Karpas-422 (cell line): ENCODE measurements at regions not wholly inside any gene's neighbourhood (a gene's known extent, or its start where the extent isn't known, plus 50 kb on each side); places are given as distances from the start of the nearest gene placed in this dataset.

Experiments
- DNase-seq: peaks from one replicate; pipeline ENCODE4 v3.0.0-alpha.2; 2015
- H2AFZ ChIP-seq: fragments of 200-600 bp; sonication (generic); 2 replicates; pipeline ENCODE4 v1.6.1; 2014; ENCODE audit warnings: antibody characterized with exemption, low read length, mixed read lengths
- H3K27ac ChIP-seq: fragments of 200-600 bp; sonication (generic); 2 replicates; pipeline ENCODE4 v1.5.1; 2014; ENCODE audit warnings: mild to moderate bottlenecking, low read length, moderate library complexity
- H3K27me3 ChIP-seq: fragments of 200-600 bp; sonication (generic); 2 replicates; pipeline ENCODE4 v1.6.1; 2014; ENCODE audit warnings: low read length, mixed read lengths
- H3K36me3 ChIP-seq: fragments of 200-600 bp; sonication (generic); 2 replicates; pipeline ENCODE4 v1.6.1; 2014; ENCODE audit warnings: low read length, mixed read lengths; ENCODE audit not compliant: insufficient read depth
- H3K4me1 ChIP-seq: fragments of 200-600 bp; sonication (generic); 2 replicates; pipeline ENCODE4 v1.6.1; 2014; ENCODE audit warnings: mild to moderate bottlenecking, low read length, mixed read lengths
- H3K4me2 ChIP-seq: fragments of 200-600 bp; sonication (generic); 2 replicates; pipeline ENCODE4 v1.6.1; 2014; ENCODE audit warnings: low read length, low read depth, mild to moderate bottlenecking; ENCODE audit not compliant: poor library complexity, severe bottlenecking
- H3K4me3 ChIP-seq: fragments of 200-600 bp; sonication (generic); 2 replicates; pipeline ENCODE4 v1.5.1; 2014; ENCODE audit warnings: mild to moderate bottlenecking, antibody characterized with exemption, low read length, mixed read lengths
- H3K79me2 ChIP-seq: fragments of 200-600 bp; sonication (generic); 2 replicates; pipeline ENCODE4 v1.6.1; 2014; ENCODE audit warnings: mild to moderate bottlenecking, low read length, mixed read lengths
- H3K9ac ChIP-seq: fragments of 200-600 bp; sonication (generic); 2 replicates; pipeline ENCODE4 v1.6.0; 2014; ENCODE audit warnings: low read length
- H3K9me2 ChIP-seq: fragments of 200-600 bp; sonication (generic), shearing (Covaris generic); replicated peaks from 2 replicates; pipeline ENCODE4 v1.6.0; 2014; ENCODE audit warnings: mild to moderate bottlenecking, low read length, moderate library complexity; ENCODE audit not compliant: insufficient read depth
- H3K9me3 ChIP-seq: fragments of 300-700, 200-600 bp; sonication (generic); 2 replicates; pipeline ENCODE4 v1.6.1; 2014; ENCODE audit warnings: low read length, mixed read lengths
- H4K20me1 ChIP-seq: fragments of 200-600 bp; sonication (generic); 2 replicates; pipeline ENCODE4 v1.6.1; 2014; ENCODE audit warnings: mild to moderate bottlenecking, antibody characterized with exemption, low read length, low read depth; ENCODE audit not compliant: insufficient read depth

DNA sequence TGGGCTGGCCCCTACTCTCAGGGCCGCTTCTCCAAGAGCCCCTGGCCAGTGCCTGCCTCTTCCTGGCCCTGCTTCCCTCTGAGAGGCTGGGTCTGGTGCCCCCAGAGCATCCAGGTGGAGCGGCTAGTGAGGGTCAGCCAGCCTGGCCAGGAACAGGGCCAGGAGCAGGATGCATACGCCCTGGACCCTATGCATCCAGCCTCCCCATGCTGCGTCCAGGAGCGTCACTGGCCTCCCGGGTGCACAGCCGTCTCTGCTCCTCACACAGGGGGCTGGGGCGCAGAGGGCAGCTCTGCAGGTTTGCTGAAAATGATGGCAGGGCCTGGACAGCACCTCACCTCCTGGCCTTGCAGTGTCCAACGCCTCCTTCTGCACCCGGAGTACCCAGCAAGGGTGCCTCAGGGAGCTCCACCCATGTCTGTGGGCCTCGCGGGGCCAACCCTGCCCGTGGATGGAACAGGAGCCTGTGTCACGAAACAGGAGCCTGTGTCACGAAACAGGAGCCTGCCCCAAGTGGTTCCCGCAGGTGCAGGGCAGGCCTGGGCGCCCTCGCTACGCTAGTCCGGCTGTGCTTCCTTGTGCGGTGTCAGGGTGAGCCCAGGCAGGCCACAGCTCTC, 246.2 kb upstream of the PPP2R2D start:
- no peak for DNase-seq
- Histone ChIP-seq H3K4me3 (no peak overlapping the region), H3K9ac (no peak overlapping the region), H3K9me2 (no peaks in the 10 kb centered on the region), H3K27ac (no peak overlapping the region), H3K9me3 (no peaks in the 10 kb centered on the region), H3K4me2 (no peak overlapping the region), H3K4me1 (no peaks in the 10 kb centered on the region), H3K27me3 (no peaks in the 10 kb centered on the region), H2AFZ (no peak overlapping the region), H4K20me1 (no peaks in the 10 kb centered on the region), H3K79me2 (no peaks in the 10 kb centered on the region), H3K36me3 (no peaks in the 10 kb centered on the region)

DNA sequence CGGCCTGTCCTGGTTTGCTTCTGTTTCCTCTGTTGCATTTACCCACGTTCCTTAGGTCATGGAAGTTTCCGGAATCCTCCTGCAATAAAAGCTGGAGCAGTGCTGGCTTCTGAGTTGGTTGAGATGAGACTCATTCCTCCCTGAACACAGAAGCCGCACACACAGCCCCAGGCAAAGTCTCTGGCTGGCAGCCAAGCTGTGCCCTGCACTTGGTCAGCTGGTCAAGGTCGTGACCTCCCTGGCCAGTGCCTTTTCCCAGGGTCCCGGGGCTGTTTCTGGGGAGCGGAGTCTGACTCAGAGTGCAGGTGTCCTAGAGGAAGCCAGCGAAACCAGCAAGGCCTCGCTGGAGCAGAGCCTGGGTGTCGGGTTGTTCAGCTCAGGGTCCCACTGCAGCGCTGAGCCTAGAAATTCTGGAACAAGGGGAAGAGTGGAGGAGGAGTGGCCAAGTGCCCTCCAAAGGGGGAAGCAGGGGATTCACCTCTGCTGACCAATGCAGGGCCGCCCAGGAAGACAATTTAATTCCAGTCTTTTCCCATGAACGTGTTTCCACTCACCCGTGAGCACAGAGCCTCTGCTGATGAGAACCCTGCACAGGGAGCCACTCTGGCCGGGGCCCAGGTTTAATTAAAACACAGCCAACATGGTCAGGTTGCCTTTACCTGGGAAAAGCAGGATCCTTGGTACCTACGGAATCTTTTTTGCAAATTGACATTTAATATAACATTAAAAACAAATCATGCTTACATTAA, 245.5 kb upstream of the PPP2R2D start:
- Histone ChIP-seq H2AFZ (no peak overlapping the region), H3K79me2 (no peaks in the 10 kb centered on the region), H3K9ac (no peak overlapping the region), H4K20me1 (no peaks in the 10 kb centered on the region), H3K36me3 (no peaks in the 10 kb centered on the region), H3K4me3 (no peak overlapping the region), H3K27me3 (no peaks in the 10 kb centered on the region), H3K9me2 (no peaks in the 10 kb centered on the region), H3K27ac (no peak overlapping the region), H3K9me3 (no peaks in the 10 kb centered on the region), H3K4me2 (no peak overlapping the region), H3K4me1 (no peaks in the 10 kb centered on the region)
- DNase-seq = no peak

DNA sequence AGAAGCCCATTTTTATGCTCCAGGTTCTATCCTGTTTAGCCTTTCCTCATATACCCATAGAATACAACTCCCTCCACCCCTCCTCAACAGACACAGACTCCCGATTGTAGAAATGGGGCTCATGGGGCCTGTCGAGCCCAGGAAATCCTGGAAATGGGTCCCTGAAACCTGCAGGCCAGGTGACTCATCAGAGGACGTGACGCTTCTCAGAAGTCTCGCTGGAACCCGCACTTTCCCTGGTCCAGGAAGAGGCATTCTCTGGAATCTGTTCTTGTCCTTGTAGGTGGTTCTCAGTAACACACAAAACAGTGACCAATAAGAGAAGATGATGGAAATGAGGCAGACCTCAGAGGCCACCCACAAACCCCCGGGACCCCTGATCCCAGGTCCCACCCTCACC, 244.8 kb upstream of the PPP2R2D start:
- Histone ChIP-seq H3K4me2 (no peak overlapping the region), H3K9me3 (no peaks in the 10 kb centered on the region), H3K9me2 (no peaks in the 10 kb centered on the region), H2AFZ (no peak overlapping the region), H3K4me3 (no peak overlapping the region), H3K79me2 (no peaks in the 10 kb centered on the region), H3K4me1 (no peaks in the 10 kb centered on the region), H4K20me1 (no peaks in the 10 kb centered on the region), H3K27me3 (no peaks in the 10 kb centered on the region), H3K9ac (no peak overlapping the region), H3K36me3 (no peaks in the 10 kb centered on the region), H3K27ac (no peak overlapping the region)
- no peak for DNase-seq

DNA sequence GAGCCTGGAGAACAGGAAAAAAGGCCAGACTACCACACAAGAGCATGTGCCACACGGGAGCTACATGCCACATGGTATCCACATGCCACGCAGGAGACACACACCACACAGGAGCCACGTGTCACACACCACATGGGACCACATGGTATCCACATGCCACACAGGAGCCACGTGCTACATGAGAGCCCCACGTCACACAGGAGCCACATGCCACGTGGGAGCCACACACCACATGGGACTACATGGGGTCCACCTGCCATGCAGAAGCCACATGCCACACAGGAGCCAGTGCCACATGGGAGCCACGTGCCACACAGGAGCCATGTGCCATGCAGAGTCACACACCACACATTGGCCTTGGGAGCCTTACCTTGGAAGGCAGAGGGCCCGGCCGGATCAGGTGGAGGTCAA, 244.4 kb upstream of the PPP2R2D start:
- Histone ChIP-seq H3K36me3 (no peaks in the 10 kb centered on the region), H2AFZ (no peak overlapping the region), H3K9me2 (no peaks in the 10 kb centered on the region), H3K4me1 (no peaks in the 10 kb centered on the region), H3K9me3 (no peaks in the 10 kb centered on the region), H3K4me2 (no peak overlapping the region), H4K20me1 (no peaks in the 10 kb centered on the region), H3K4me3 (no peak overlapping the region), H3K27ac (no peak overlapping the region), H3K27me3 (no peaks in the 10 kb centered on the region), H3K79me2 (no peaks in the 10 kb centered on the region), H3K9ac (no peak overlapping the region)
- no peak for DNase-seq

DNA sequence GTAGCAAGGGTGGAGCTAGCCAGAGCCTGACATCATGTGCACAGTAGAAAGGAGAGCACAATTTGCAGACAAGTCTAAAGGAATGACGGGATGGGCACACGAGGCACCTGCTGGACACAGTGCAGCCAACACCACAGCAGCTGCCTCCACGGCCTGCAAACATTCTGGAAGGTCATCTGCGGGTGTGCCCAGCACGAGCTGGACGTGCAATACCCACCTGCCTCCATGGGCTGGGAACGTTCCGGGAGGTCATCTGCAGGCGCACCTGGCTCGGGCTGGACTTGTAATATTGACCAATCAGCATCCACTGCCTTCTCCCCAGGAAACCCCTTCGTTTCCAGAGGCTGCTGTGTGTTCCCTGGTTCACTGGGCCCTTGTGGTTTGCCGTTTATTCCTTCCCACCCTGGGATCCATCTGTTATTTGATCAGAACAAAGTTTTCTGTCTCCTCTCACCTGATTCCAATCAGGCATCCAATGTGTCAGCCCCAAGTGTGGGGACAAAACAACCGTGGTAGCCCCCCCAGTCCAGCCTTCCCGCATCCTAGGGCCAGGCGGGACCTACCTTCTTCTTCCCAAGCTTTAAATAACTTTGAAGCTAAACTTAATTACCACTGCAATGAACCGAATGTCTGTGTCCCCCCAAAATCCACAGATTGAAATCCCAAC, 243.4 kb upstream of the PPP2R2D start:
- no peak for DNase-seq
- no peak overlapping the region for H3K4me3 ChIP-seq
- no peak overlapping the region for H3K27ac ChIP-seq
- H3K9me2 ChIP-seq = no peaks in the 10 kb centered on the region
- H3K4me2 ChIP-seq = no peak overlapping the region
- no peaks in the 10 kb centered on the region for H3K9me3 ChIP-seq
- H4K20me1 ChIP-seq = no peaks in the 10 kb centered on the region
- no peaks in the 10 kb centered on the region for H3K36me3 ChIP-seq
- H3K9ac ChIP-seq = no peak overlapping the region
- H3K79me2 ChIP-seq = no peaks in the 10 kb centered on the region
- no peak overlapping the region for H2AFZ ChIP-seq
- H3K27me3 ChIP-seq = no peaks in the 10 kb centered on the region
- no peaks in the 10 kb centered on the region for H3K4me1 ChIP-seq

DNA sequence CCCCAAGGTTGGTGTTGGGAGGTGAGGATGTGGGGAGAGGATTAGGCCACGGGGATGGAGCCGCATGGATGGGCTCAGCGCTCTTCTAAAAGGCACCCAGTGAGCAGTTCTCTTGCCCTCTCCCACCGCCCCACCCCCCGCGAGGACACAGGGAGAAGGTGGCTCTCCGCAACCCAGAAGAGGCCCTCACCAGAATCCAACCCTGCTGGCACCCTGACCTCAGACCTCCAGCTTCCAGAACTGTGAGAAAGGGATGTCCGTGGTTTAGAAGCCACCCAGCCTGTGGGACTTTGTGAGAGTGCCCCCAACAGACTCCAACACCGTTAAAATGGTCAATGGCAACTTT, 242.8 kb upstream of the PPP2R2D start:
- H3K9ac ChIP-seq = no peak overlapping the region
- H3K27me3 ChIP-seq = no peaks in the 10 kb centered on the region
- H2AFZ ChIP-seq = no peak overlapping the region
- no peak overlapping the region for H3K27ac ChIP-seq
- no peaks in the 10 kb centered on the region for H3K9me3 ChIP-seq
- H3K36me3 ChIP-seq = no peaks in the 10 kb centered on the region
- no peak overlapping the region for H3K4me3 ChIP-seq
- H3K4me2 ChIP-seq = no peak overlapping the region
- DNase-seq = no peak
- H3K79me2 ChIP-seq = no peaks in the 10 kb centered on the region
- H3K4me1 ChIP-seq = no peaks in the 10 kb centered on the region
- H3K9me2 ChIP-seq = no peaks in the 10 kb centered on the region
- no peaks in the 10 kb centered on the region for H4K20me1 ChIP-seq

DNA sequence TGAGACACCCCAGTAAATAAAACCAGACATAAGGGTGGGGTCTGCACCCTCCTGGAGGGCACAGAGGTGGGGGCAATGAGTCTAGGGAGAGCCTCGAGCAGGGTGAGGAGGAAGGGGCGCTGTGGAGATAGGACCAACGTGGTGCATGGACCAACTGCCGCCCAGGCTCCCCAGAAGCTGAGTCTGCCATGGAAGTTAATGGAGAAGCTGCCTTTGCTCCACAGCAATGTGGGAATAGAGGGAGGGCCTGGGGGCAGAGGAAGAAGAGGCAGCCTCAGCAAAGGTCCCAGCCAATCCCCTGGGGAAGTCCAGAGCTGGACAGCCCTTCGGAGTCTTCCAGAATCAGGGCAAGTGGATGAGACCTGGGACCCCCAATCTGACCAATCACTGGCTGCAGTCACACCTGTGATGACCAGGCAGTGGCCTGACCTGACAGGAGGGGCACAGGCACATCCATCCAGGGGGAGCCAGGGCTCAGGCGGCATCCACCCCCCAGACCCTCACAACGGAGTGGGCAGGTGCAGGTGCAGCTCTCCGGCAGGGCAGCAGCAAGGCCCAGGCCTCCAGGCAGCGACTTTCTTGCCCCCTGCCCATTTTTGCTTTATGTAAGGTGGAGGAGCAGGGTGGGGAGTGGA, 242.2 kb upstream of the PPP2R2D start:
- H3K9me3 ChIP-seq = no peaks in the 10 kb centered on the region
- no peaks in the 10 kb centered on the region for H3K36me3 ChIP-seq
- no peak overlapping the region for H3K9ac ChIP-seq
- no peak for DNase-seq
- no peak overlapping the region for H3K27ac ChIP-seq
- H3K79me2 ChIP-seq = no peaks in the 10 kb centered on the region
- no peaks in the 10 kb centered on the region for H4K20me1 ChIP-seq
- no peaks in the 10 kb centered on the region for H3K9me2 ChIP-seq
- H2AFZ ChIP-seq = no peak overlapping the region
- H3K4me2 ChIP-seq = no peak overlapping the region
- no peaks in the 10 kb centered on the region for H3K27me3 ChIP-seq
- H3K4me3 ChIP-seq = no peak overlapping the region
- H3K4me1 ChIP-seq = no peaks in the 10 kb centered on the region

DNA sequence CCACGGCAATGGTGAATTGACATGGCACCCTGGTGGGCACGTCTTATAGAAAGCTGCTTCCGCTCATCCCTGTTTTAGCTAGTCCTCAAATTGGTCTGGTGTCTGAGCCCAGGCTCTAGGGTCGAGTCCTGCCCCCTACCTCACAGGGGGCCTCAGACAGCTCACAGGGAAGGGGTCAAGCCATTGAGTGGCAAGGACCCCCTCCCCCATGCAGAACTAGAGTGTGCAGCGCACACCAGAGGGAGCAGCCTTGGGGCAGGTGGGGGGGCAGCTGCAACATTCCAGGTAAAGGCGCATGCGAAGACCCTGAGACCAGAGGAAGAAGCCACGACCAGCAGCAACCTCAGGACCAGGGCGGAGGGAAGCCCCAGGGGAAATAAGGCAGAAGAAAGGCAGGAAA, 240.4 kb upstream of the PPP2R2D start:
- H3K9me2 ChIP-seq = no peaks in the 10 kb centered on the region
- H3K4me1 ChIP-seq = no peaks in the 10 kb centered on the region
- no peak overlapping the region for H3K4me2 ChIP-seq
- H3K9me3 ChIP-seq = no peaks in the 10 kb centered on the region; the same call in 1 of the 2 replicates
- H4K20me1 ChIP-seq = no peaks in the 10 kb centered on the region
- H2AFZ ChIP-seq = no peak overlapping the region
- no peaks in the 10 kb centered on the region for H3K79me2 ChIP-seq
- no peaks in the 10 kb centered on the region for H3K27me3 ChIP-seq
- no peak overlapping the region for H3K4me3 ChIP-seq
- H3K36me3 ChIP-seq = no peaks in the 10 kb centered on the region
- H3K27ac ChIP-seq = no peak overlapping the region
- H3K9ac ChIP-seq = no peak overlapping the region
- DNase-seq = no peak
